22Rv1 (cell line): ENCODE measurements at regions not wholly inside any gene's neighbourhood (a gene's known extent, or its start where the extent isn't known, plus 50 kb on each side); places are given as distances from the start of the nearest gene placed in this dataset.

ENCODE experiments used
- ZFX ChIP-seq: fragments of 450-650 bp; IDR thresholded peaks from 2 replicates; pipeline ENCODE4 v1.6.1; 2017; ENCODE audit warnings: antibody characterized with exemption, borderline replicate concordance
- TF ChIP-seq, protein P1 (sequence below): fragments of 450-650 bp; IDR thresholded peaks from 2 replicates; pipeline ENCODE4 v1.5.1; 2017; ENCODE audit warnings: mild to moderate bottlenecking

DNA sequence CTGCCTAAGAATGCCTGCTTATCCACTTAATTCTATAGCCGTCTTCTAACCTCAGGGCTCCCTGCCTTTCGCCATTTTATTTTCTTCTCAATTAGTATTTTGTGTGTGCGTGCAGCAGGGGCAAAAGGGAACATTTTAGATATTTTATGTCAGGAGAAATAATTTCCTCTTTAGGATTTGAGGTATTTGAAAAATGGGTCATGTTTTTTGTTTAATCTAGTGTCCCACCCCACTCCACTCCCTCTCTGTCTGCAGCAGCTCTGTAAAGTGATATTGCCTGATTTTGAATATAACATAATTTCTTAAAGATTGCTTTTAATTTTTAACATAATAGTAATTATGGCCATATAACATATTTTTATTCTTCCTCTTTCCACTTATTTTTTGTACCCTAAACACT is 593.2 kb upstream of the DPPA4 start:
- TF ChIP-seq, protein P1, sequence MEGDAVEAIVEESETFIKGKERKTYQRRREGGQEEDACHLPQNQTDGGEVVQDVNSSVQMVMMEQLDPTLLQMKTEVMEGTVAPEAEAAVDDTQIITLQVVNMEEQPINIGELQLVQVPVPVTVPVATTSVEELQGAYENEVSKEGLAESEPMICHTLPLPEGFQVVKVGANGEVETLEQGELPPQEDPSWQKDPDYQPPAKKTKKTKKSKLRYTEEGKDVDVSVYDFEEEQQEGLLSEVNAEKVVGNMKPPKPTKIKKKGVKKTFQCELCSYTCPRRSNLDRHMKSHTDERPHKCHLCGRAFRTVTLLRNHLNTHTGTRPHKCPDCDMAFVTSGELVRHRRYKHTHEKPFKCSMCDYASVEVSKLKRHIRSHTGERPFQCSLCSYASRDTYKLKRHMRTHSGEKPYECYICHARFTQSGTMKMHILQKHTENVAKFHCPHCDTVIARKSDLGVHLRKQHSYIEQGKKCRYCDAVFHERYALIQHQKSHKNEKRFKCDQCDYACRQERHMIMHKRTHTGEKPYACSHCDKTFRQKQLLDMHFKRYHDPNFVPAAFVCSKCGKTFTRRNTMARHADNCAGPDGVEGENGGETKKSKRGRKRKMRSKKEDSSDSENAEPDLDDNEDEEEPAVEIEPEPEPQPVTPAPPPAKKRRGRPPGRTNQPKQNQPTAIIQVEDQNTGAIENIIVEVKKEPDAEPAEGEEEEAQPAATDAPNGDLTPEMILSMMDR: no peak
- TF ChIP-seq ZFX: no peak
